Endodermal cell (in vitro differentiated cells): ENCODE measurements at regions not wholly inside any gene's neighbourhood (a gene's known extent, or its start where the extent isn't known, plus 50 kb on each side); places are given as distances from the start of the nearest gene placed in this dataset.
"Not testable (repeated sequence)": the region's sequence is repeated elsewhere in the genome, so short reads cannot be mapped to it uniquely, and the experiment has no call there.

ENCODE experiments used
- DNase-seq: peaks from one replicate; pipeline ENCODE4 v3.0.0-alpha.2; 2017
- H3K27ac ChIP-seq: 2 replicates; pipeline ENCODE4 v1.5.1; 2013; ENCODE audit warnings: mild to moderate bottlenecking, low read depth, low read length, moderate library complexity
- H3K27me3 ChIP-seq: 2 replicates; pipeline ENCODE4 v1.6.1; 2013; ENCODE audit warnings: mild to moderate bottlenecking, low read length, moderate library complexity; ENCODE audit not compliant: insufficient read depth, control insufficient read depth, poor library complexity, severe bottlenecking
- H3K36me3 ChIP-seq: 2 replicates; pipeline ENCODE4 v1.7.0; 2013; ENCODE audit warnings: mild to moderate bottlenecking, low read length, moderate library complexity; ENCODE audit not compliant: control insufficient read depth, insufficient read depth
- H3K4me1 ChIP-seq: one replicate; pipeline ENCODE4 v1.7.0; 2013; ENCODE audit warnings: low read length; ENCODE audit not compliant: control insufficient read depth, insufficient read depth
- H3K4me3 ChIP-seq: 2 replicates; pipeline ENCODE4 v1.5.1; 2013; ENCODE audit warnings: mild to moderate bottlenecking, low read length, moderate library complexity
- H3K9ac ChIP-seq: 2 replicates; pipeline ENCODE4 v1.6.1; 2013; ENCODE audit warnings: mild to moderate bottlenecking, low read length, moderate library complexity; ENCODE audit not compliant: poor library complexity, severe bottlenecking; ENCODE audit errors: extremely low read depth
- H3K9me3 ChIP-seq: 2 replicates; pipeline ENCODE4 v1.6.1; 2013; ENCODE audit warnings: mild to moderate bottlenecking, low read length, moderate library complexity; ENCODE audit not compliant: control insufficient read depth
- H3K27ac Mint-ChIP-seq: 2 replicates; pipeline ENCODE4 v1.8.0; 2020; ENCODE audit warnings: mixed read lengths
- H3K27me3 Mint-ChIP-seq: 2 replicates; pipeline ENCODE4 v1.8.0; 2021; ENCODE audit warnings: mild to moderate bottlenecking, mixed read lengths; ENCODE audit not compliant: insufficient read depth
- H3K36me3 Mint-ChIP-seq: 2 replicates; pipeline ENCODE4 v1.8.0; 2020; ENCODE audit warnings: low read depth, mixed read lengths
- H3K4me1 Mint-ChIP-seq: 2 replicates; pipeline ENCODE4 v1.8.0; 2020; ENCODE audit warnings: mixed read lengths
- H3K4me3 Mint-ChIP-seq: 2 replicates; pipeline ENCODE4 v1.8.0; 2020; ENCODE audit warnings: mild to moderate bottlenecking, moderate library complexity, mixed read lengths
- H3K9me3 Mint-ChIP-seq: 2 replicates; pipeline ENCODE4 v1.8.0; 2020; ENCODE audit warnings: mild to moderate bottlenecking, mixed read lengths
- CTCF ChIP-seq: fragments of 200-600 bp; sonication (generic); conservative IDR thresholded peaks from 2 replicates; pipeline ENCODE4 v1.5.0; 2021; ENCODE audit warnings: antibody characterized with exemption, mild to moderate bottlenecking
- WGBS, 2 experiments: methylation state at CpG; one replicate each; pipeline versions ENCODE4 v1.1.5 to v1.1.7; 2013; ENCODE audit warnings: missing lambda C conversion rate in 2 of 2, mixed read lengths in 1 of 2; ENCODE audit not compliant: insufficient coverage in 1 of 2, insufficient read length in 1 of 2; 5-methylcytosine and 5-hydroxymethylcytosine counted together

DNA sequence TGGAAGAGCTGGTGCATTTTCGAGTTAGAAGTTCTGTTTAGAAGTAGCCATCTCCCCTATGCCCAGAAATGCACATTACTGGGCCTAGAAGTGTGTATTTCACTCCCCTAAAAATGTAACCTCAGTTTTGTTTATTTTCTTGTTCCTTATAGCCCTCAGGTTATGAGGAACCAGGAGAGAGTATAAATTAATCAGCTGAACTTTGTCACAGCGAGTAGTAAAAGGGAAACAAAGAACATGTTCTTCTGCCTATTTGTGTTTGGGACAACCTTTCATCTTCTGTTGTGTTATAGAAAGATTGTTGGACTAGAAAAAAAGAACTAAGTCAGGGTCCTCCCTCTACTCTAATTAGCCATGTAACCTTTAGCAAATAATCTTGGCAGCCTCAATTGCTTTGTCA lies 160.5 kb upstream of the PDE4B start:
- Mint-ChIP-seq H3K9me3 (no peaks in the 10 kb centered on the region), H3K27ac (no peak overlapping the region), H3K4me1 (peaks cover 15% of the 10 kb centered on the region), H3K4me3 (no peak overlapping the region), H3K36me3 (no peaks in the 10 kb centered on the region), H3K27me3 (no peaks in the 10 kb centered on the region)
- Histone ChIP-seq H3K36me3 (no peaks in the 10 kb centered on the region), H3K27me3 (no peaks in the 10 kb centered on the region), H3K9me3 (no peaks in the 10 kb centered on the region), H3K4me3 (no peak overlapping the region), H3K9ac (no peak overlapping the region), H3K4me1 (no peaks in the 10 kb centered on the region), H3K27ac (no peak overlapping the region)
- DNase-seq: no peak
- no peak for TF ChIP-seq CTCF
- WGBS, 2 experiments: 91 to 100% methylated on average over 1 to 2 of the region's 2 CpGs

DNA sequence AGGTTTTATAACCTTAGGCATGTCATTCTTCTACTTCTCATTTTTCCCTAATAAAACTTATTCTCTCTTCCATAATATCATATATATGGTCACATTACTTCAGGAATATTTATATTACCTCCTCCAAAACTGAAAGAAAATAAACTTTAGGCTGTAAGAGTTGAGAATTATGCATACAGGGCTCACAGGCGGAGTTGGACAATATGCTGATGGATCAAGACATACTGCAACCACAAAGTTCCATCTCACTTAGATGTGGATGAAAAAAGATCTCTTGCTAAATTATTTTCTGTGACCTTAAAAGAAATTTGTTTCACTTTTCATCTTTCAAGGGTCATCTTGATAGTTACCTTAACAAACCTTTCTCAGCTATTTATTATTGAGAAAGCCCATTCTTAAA lies 152.6 kb upstream of the PDE4B start:
- DNase-seq: no peak
- Mint-ChIP-seq H3K4me1 (no peaks in the 10 kb centered on the region), H3K36me3 (no peaks in the 10 kb centered on the region), H3K9me3 (peaks cover 6% of the 10 kb centered on the region), H3K27me3 (no peaks in the 10 kb centered on the region), H3K27ac (no peak overlapping the region), H3K4me3 (no peak overlapping the region)
- WGBS, 2 experiments: 71% methylated on average over 1 of the region's 1 CpG; no CpG with 5 or more reads in 1 of the 2 experiments
- Histone ChIP-seq H3K4me3 (no peak overlapping the region), H3K36me3 (no peaks in the 10 kb centered on the region), H3K9ac (no peak overlapping the region), H3K9me3 (no peaks in the 10 kb centered on the region), H3K27ac (no peak overlapping the region), H3K4me1 (no peaks in the 10 kb centered on the region), H3K27me3 (no peaks in the 10 kb centered on the region)
- no peak for TF ChIP-seq CTCF

GRCh38 chr1:65649185-65649584 lies 143.5 kb upstream of the PDE4B start:
- not testable (repeated sequence) for H3K27ac Mint-ChIP-seq, DNase-seq, H3K27me3 Mint-ChIP-seq, H3K36me3 ChIP-seq, H3K9ac ChIP-seq, H3K4me3 Mint-ChIP-seq, H3K36me3 Mint-ChIP-seq, H3K4me1 Mint-ChIP-seq, H3K4me3 ChIP-seq, H3K27me3 ChIP-seq, H3K4me1 ChIP-seq, H3K27ac ChIP-seq
- WGBS, 2 experiments: 100% methylated on average over 1 of the region's 1 CpG; no CpG with 5 or more reads in 1 of the 2 experiments
- H3K9me3 ChIP-seq: peaks cover 16% of the 10 kb centered on the region
- peaks cover 46% of the 10 kb centered on the region for H3K9me3 Mint-ChIP-seq

GRCh38 chr1:65650682-65651081 lies 142.0 kb upstream of the PDE4B start:
- TF ChIP-seq CTCF: no peak
- Mint-ChIP-seq H3K9me3 (peaks cover 36% of the 10 kb centered on the region), H3K4me1 (no peaks in the 10 kb centered on the region), H3K4me3 (no peak overlapping the region), H3K27me3 (peaks cover 4% of the 10 kb centered on the region), H3K36me3 (no peaks in the 10 kb centered on the region), H3K27ac (no peak overlapping the region)
- no peak overlapping the region for H3K4me3 ChIP-seq
- no peak overlapping the region for H3K9ac ChIP-seq
- no peaks in the 10 kb centered on the region for H3K36me3 ChIP-seq
- H3K27ac ChIP-seq: no peak overlapping the region
- no peak for DNase-seq
- peaks cover 16% of the 10 kb centered on the region for H3K9me3 ChIP-seq
- 83 to 86% methylated on average over 1 of the region's 1 CpG for WGBS, 2 experiments
- H3K4me1 ChIP-seq: no peaks in the 10 kb centered on the region
- no peaks in the 10 kb centered on the region for H3K27me3 ChIP-seq

GRCh38 chr1:65654526-65654925 lies 138.2 kb upstream of the PDE4B start:
- not testable (repeated sequence) for H3K36me3 Mint-ChIP-seq, H3K4me1 ChIP-seq, H3K27ac Mint-ChIP-seq, H3K9ac ChIP-seq, H3K4me3 ChIP-seq, H3K9me3 ChIP-seq, DNase-seq, H3K27ac ChIP-seq, H3K4me1 Mint-ChIP-seq, H3K27me3 Mint-ChIP-seq, H3K27me3 ChIP-seq, H3K36me3 ChIP-seq, H3K4me3 Mint-ChIP-seq, H3K9me3 Mint-ChIP-seq
- 87 to 89% methylated on average over 2 of the region's 2 CpGs for WGBS, 2 experiments
